ENCODE measurements at regions not wholly inside any gene's neighbourhood (a gene's known extent, or its start where the extent isn't known, plus 50 kb on each side); places are given as distances from the start of the nearest gene placed in this dataset.
A peak's percentile ranks its signal among the peaks of the same experiment; 100 is the strongest.

DNA sequence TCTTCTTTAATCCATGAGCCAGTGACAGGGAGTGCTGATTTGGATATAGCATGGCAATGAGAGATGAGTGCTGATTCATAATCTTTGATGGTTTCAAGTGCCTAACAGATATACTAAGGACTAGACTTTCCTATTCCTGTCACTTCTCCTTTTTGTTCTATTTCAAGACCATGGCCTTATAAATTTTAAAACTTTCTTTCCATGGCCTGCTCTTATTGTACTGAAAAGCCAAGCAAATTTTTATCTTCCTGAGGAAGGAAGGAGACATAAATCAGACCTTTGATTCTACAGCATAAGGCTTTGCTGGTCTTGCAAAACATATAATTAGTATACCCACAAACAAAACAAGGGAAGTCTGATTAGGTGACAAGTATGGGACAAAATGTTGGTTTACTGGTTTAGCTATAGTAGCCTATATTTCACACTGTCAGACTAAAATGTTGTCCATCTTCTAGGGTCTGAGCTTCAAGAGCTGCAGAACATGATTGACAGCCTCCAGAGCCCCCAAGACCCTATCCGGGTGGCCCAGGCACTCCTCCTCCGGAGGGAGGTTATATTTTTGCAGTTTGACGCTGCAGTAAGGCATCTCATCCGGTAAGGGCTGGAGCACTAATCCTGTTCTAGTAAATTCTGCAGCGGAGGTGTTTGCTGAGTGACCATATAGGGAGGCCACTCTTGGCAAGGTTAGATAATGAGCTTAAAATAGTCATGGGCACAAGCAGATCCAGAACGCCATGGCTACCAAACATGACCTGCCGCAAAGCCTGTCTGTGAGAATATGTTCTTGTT, 82.3 kb downstream of the CD164 start (continued):
- TF ChIP-seq, protein P1, sequence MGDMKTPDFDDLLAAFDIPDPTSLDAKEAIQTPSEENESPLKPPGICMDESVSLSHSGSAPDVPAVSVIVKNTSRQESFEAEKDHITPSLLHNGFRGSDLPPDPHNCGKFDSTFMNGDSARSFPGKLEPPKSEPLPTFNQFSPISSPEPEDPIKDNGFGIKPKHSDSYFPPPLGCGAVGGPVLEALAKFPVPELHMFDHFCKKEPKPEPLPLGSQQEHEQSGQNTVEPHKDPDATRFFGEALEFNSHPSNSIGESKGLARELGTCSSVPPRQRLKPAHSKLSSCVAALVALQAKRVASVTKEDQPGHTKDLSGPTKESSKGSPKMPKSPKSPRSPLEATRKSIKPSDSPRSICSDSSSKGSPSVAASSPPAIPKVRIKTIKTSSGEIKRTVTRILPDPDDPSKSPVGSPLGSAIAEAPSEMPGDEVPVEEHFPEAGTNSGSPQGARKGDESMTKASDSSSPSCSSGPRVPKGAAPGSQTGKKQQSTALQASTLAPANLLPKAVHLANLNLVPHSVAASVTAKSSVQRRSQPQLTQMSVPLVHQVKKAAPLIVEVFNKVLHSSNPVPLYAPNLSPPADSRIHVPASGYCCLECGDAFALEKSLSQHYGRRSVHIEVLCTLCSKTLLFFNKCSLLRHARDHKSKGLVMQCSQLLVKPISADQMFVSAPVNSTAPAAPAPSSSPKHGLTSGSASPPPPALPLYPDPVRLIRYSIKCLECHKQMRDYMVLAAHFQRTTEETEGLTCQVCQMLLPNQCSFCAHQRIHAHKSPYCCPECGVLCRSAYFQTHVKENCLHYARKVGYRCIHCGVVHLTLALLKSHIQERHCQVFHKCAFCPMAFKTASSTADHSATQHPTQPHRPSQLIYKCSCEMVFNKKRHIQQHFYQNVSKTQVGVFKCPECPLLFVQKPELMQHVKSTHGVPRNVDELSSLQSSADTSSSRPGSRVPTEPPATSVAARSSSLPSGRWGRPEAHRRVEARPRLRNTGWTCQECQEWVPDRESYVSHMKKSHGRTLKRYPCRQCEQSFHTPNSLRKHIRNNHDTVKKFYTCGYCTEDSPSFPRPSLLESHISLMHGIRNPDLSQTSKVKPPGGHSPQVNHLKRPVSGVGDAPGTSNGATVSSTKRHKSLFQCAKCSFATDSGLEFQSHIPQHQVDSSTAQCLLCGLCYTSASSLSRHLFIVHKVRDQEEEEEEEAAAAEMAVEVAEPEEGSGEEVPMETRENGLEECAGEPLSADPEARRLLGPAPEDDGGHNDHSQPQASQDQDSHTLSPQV (IDR thresholded peaks at IDR 0.05) = peak; percentile 41; the same call in 1 of the 2 replicates
- TF ChIP-seq MTA2 (IDR thresholded peaks at IDR 0.05; ENCODE audit: low read depth) (no peak), MEIS2 (IDR thresholded peaks at IDR 0.05; ENCODE audit: partially characterized antibody) (peak; percentile 66), NFE2 (IDR thresholded peaks at IDR 0.05; ENCODE audit: low read depth) (peak; percentile 40), ZBTB7A (IDR thresholded peaks at IDR 0.05; ENCODE audit: borderline replicate concordance, control insufficient read depth, low read depth, low read length) (peak; percentile 70; the same call in 1 of the 2 replicates), NR2C1 (IDR thresholded peaks at IDR 0.05) (no peak), NR2C1 (tag; IDR thresholded peaks at IDR 0.05) (no peak), ZNF589 (CRISPR knock-in tag; IDR thresholded peaks at IDR 0.05; ENCODE audit: low read depth) (0 out of 2 replicates have a peak, but pooled peaks have one; percentile 7), GATAD2B (IDR thresholded peaks at IDR 0.05; ENCODE audit: borderline replicate concordance) (no peak), ZC3H11A (IDR thresholded peaks at IDR 0.05; ENCODE audit: low read depth, low read length) (no peak), ZKSCAN1 (IDR thresholded peaks at IDR 0.05; ENCODE audit: low read depth, low read length) (no peak), ETV1 (tag; conservative IDR thresholded peaks at IDR 0.05; ENCODE audit: low read depth) (peak; percentile 52), ZNF830 (CRISPR knock-in tag; IDR thresholded peaks at IDR 0.05) (no peak), MEF2A (IDR thresholded peaks at IDR 0.05; ENCODE audit: control insufficient read depth, low read depth, low read length) (peak; percentile 80), DACH1 (IDR thresholded peaks at IDR 0.05; ENCODE audit: partially characterized antibody) (no peak)
- TF ChIP-seq, protein P2, sequence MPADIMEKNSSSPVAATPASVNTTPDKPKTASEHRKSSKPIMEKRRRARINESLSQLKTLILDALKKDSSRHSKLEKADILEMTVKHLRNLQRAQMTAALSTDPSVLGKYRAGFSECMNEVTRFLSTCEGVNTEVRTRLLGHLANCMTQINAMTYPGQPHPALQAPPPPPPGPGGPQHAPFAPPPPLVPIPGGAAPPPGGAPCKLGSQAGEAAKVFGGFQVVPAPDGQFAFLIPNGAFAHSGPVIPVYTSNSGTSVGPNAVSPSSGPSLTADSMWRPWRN (IDR thresholded peaks at IDR 0.05; ENCODE audit: low read depth) = no peak
- TF ChIP-seq, protein P3, sequence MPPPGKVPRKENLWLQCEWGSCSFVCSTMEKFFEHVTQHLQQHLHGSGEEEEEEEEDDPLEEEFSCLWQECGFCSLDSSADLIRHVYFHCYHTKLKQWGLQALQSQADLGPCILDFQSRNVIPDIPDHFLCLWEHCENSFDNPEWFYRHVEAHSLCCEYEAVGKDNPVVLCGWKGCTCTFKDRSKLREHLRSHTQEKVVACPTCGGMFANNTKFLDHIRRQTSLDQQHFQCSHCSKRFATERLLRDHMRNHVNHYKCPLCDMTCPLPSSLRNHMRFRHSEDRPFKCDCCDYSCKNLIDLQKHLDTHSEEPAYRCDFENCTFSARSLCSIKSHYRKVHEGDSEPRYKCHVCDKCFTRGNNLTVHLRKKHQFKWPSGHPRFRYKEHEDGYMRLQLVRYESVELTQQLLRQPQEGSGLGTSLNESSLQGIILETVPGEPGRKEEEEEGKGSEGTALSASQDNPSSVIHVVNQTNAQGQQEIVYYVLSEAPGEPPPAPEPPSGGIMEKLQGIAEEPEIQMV (tag; conservative IDR thresholded peaks at IDR 0.05; ENCODE audit: low read depth) = no peak
- TF ChIP-seq, protein P4, sequence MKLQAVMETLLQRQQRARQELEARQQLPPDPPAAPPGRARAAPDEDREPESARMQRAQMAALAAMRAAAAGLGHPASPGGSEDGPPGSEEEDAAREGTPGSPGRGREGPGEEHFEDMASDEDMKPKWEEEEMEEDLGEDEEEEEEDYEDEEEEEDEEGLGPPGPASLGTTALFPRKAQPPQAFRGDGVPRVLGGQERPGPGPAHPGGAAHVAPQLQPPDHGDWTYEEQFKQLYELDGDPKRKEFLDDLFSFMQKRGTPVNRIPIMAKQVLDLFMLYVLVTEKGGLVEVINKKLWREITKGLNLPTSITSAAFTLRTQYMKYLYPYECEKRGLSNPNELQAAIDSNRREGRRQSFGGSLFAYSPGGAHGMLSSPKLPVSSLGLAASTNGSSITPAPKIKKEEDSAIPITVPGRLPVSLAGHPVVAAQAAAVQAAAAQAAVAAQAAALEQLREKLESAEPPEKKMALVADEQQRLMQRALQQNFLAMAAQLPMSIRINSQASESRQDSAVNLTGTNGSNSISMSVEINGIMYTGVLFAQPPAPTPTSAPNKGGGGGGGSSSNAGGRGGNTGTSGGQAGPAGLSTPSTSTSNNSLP (IDR thresholded peaks at IDR 0.05; ENCODE audit: borderline replicate concordance, low read depth, low read length) = no peak
- TF ChIP-seq, protein P5, sequence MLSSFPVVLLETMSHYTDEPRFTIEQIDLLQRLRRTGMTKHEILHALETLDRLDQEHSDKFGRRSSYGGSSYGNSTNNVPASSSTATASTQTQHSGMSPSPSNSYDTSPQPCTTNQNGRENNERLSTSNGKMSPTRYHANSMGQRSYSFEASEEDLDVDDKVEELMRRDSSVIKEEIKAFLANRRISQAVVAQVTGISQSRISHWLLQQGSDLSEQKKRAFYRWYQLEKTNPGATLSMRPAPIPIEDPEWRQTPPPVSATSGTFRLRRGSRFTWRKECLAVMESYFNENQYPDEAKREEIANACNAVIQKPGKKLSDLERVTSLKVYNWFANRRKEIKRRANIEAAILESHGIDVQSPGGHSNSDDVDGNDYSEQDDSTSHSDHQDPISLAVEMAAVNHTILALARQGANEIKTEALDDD (IDR thresholded peaks at IDR 0.05) = peak; percentile 42

All from K562 (cell line).